Esophagus mucosa (tissue), 1 donor: ENCODE measurements at regions not wholly inside any gene's neighbourhood (a gene's known extent, or its start where the extent isn't known, plus 50 kb on each side); places are given as distances from the start of the nearest gene placed in this dataset.
A peak's percentile ranks its signal among the peaks of the same experiment; 100 is the strongest.
"Not testable (repeated sequence)": the region's sequence is repeated elsewhere in the genome, so short reads cannot be mapped to it uniquely, and the experiment has no call there.

Experiments used
- ATAC-seq: fragments of 200-7000 bp; cut with Tn5 transposase; one replicate; pipeline ENCODE4 v1.9.1; 2020
- donor health status: DM: yes; HTN: yes; CAD: no.

- peak; percentile 94 for ATAC-seq
Observed at GRCh38 chr3:182412066-182412465, 381.2 kb upstream of the ATP11B start.

GRCh38 chr3:182413061-182413460 is 380.2 kb upstream of the ATP11B start:
- no peak for ATAC-seq

- no peak for ATAC-seq
Observed at GRCh38 chr3:182413682-182414081, 379.6 kb upstream of the ATP11B start.

DNA sequence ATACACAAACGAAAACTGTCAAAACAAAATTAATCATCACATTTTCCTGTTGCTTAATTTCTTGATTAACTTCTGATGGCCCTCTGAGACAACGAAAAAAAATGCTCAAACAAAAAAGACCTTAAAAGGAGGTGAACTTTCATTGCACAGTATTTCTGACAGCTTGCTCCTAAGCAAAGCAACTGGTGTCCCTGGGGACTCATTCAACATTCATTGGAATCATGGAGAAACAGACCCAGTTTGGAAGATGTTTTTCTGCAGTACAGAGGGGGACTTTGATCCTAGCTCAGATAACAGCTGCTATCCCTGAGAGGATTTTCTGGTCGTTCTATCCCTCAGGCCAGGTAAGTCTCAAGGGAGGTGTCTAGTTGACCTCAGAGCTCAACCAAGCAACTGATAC is 378.7 kb upstream of the ATP11B start:
- no peak for ATAC-seq

DNA sequence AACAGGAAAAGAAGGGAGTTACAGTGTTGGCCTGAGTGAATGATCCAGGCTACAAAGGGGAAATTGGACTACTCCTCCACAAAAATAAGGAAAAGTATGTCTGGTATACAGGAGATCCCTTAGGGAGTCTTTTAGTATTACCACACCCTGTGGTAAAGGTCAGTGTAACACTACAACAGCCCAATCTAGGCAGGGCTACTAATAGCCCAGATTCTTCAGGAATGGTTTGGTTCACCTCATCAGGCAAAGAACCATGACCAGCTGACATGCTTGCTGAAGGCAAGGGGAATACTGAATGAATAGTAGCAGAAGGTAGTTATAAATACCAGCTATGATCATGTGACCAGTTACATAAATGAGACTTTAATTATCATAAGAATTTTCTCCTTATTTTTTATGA is 372.6 kb upstream of the ATP11B start:
- no peak for ATAC-seq

- no peak for ATAC-seq
Observed at GRCh38 chr3:182424006-182424405, 369.3 kb upstream of the ATP11B start.

GRCh38 chr3:182425926-182426718 is 367.2 kb upstream of the ATP11B start:
- ATAC-seq: not testable (repeated sequence)

GRCh38 chr3:182431972-182432371 is 361.3 kb upstream of the ATP11B start:
- not testable (repeated sequence) for ATAC-seq

DNA sequence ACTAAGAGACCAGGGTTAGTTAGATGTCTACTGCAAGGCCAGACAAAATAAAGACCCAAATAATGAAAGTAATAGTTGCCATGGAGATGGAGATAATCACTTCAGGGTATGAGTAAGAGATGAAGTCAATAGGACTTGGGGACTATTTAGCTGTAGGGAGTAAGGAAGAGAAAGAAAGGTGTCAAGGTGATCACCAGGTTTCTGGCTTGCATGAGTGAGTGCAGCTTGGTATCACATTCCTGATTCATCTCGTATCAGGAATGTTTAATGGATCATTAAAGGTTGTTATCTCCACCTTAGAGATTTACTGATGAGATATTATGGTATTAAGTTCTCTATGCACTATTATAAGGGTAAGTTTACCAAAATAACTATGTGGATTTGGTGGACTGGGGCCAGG is 357.4 kb upstream of the ATP11B start:
- no peak for ATAC-seq

- ATAC-seq: no peak
Observed at GRCh38 chr3:182436547-182436946, 356.8 kb upstream of the ATP11B start.

DNA sequence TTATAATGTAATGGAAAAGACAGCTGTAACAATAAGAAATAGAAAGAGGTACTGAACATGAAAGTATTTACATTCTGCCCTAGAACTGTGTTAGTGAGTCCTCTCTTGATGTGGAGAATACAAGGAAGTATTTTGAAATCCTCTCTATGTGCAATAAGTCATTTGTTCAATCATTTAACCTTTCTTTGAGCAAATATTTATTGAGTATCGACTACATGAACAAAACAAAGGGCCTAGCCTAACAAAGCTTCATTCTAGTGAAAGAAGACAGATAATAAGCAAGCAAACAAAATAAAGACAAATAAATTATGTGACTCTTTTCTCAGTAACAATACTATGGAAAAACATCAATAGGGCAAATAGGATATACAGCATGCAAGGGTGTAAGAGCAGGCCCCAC is 354.9 kb upstream of the ATP11B start:
- no peak for ATAC-seq

DNA sequence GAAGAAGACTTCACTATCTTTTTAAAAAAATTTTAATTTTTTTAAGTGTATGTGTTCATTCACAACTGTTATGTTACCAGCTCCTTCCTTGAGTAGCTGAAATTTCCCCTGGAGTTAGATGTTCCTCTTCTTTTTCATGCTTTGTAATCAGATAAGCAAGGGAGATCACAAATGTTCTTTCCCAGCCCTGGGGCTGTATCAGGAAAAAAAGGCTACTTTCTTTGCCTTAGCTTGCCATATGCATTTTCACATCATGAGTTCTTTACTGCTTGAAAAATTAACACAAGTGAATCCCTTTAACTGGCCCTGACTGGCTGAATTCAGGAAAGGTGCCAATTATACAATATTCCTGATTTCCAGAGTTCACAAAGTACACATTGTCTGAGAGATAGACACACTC is 353.2 kb upstream of the ATP11B start:
- ATAC-seq: no peak

GRCh38 chr3:182445576-182445975 is 347.7 kb upstream of the ATP11B start:
- no peak for ATAC-seq

DNA sequence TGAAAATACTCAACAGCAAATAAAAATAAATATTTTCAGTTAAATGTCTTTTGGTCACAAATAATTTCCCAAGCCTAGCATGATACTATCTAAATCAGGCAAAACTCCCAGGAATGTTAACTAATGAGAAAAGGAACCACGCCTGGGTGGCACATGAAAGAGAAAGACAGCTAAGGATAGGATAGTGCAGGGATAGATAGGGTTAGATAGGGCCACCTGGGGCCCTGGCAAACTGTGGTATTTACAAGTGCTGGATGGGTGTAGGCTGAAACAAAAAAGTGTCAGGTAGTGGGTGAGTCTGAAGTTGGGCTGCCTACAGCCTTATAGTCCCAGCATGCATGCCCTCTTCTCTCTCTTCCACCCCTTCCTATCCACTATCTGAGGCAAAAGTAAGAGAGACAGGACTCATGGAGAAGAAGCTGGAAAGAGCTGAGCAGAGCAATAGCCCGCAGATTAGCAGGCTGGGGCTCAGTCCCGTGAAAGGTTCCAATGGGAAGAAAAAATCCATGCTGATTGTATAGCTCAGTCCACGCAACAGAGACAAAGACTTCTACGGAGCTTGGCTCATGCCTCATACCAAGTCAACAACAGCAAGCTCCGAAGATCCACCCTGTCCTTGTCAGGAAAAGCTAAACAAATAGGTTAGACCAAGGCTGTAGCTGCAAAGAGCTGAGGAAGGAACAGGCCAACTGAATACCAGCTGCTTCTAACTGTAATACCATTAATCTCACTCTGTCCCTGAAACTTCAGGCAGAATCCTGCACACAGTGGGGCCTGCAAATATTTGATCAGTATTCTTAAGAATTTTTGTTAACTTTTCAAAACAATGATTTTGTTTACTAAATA is 342.1 kb upstream of the ATP11B start:
- ATAC-seq: no peak

GRCh38 chr3:182451871-182452270 is 341.4 kb upstream of the ATP11B start:
- no peak for ATAC-seq

DNA sequence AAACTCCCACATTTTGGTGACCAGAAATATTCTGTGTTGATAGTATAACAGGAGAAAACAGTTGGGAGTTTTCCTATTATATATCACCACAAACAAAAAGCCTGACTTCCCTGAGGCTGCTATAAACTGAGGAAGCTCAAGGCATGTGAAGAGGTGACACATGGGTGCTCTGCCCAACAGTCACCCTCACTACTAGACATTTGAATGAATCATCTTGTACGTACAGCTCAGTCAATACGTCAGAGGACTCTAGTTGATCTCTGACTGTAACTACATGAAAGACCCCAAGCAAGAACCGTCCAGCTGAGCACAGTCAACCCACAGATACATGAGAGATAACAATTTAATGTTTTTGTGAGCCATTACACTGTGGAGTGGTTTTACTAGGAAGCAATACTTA is 338.3 kb upstream of the ATP11B start:
- peak; percentile 37 for ATAC-seq

DNA sequence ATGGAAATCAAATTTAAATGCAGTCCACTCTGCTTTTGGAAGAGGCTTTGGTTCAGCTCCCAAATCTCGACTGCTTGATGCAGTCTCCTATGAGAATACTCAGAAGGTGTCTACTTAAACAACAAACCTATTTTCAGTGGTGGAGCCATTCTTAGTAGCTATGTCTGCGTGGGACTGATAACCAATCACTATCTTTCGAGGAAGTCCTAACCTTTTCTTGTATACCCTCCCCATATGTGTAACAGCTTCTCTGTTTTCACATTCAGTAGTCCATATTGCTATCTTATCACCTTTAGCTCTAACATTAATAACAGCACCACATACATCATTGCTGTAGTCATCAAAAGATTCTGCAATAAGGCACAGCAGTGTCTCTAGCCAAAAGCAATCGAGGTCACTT is 333.0 kb upstream of the ATP11B start:
- ATAC-seq: no peak

DNA sequence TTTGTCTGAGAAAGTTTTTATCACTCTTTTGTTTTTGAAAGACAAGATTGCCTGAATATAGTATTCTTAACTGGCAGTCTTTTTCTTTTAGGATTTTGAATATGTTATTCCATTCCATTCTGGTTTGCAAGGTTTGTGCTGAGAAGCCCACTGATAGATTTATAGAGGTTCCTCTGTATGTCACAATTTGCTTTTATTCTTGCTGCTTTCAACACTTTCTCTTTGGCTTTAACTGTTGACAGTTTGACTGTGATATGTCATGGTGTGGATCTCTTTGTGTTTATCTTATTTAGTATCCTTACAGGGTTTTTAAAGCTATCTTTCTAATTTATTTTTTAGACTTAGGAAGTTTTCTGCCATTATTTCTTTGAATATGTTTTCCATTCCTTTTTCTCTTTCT is 331.2 kb upstream of the ATP11B start:
- ATAC-seq: no peak

GRCh38 chr3:182464513-182465145 is 328.7 kb upstream of the ATP11B start:
- no peak for ATAC-seq

GRCh38 chr3:182465301-182466185 is 327.8 kb upstream of the ATP11B start:
- ATAC-seq: no peak

DNA sequence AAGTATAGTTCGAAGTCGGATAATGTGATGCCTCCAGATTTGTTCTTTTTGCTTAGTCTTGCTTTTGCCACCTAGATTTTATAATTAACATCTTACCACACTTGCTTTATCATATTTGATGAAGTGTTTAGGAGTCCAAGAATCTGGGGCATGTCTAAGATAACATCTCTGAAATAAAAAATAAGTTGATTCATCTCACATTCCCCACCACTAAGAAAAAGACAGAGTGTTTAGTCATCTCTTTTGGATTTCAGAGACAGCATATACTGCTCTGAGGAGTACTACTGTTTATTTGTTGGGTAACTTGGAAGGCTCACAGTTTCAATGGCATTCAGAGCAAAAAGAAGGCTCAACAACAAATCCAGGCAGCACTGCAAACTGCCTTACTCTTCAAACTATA is 324.2 kb upstream of the ATP11B start:
- ATAC-seq: no peak

GRCh38 chr3:182470187-182470586 is 323.1 kb upstream of the ATP11B start:
- no peak for ATAC-seq
